Ishikawa (cell line): ENCODE measurements at regions not wholly inside any gene's neighbourhood (a gene's known extent, or its start where the extent isn't known, plus 50 kb on each side); places are given as distances from the start of the nearest gene placed in this dataset.

Source experiments
- CEBPB ChIP-seq: IDR thresholded peaks from 2 replicates; pipeline ENCODE4 v1.6.1; 2012
- CREB1 ChIP-seq: IDR thresholded peaks from 2 replicates; pipeline ENCODE4 v1.6.1; 2012; ENCODE audit warnings: low read depth
- EGR1 ChIP-seq: IDR thresholded peaks from 2 replicates; pipeline ENCODE4 v1.6.1; 2012
- EP300 ChIP-seq: IDR thresholded peaks from 2 replicates; pipeline ENCODE4 v1.6.1; 2012; ENCODE audit warnings: borderline replicate concordance
- FOXM1 ChIP-seq: IDR thresholded peaks from 2 replicates; pipeline ENCODE4 v1.6.1; 2012; ENCODE audit warnings: low read depth, borderline replicate concordance
- RAD21 ChIP-seq: IDR thresholded peaks from 2 replicates; pipeline ENCODE4 v1.6.1; 2012; ENCODE audit warnings: low read depth
- TAF1 ChIP-seq: IDR thresholded peaks from 2 replicates; pipeline ENCODE4 v1.6.1; 2012; ENCODE audit warnings: low read depth, mild to moderate bottlenecking
- TCF12 ChIP-seq: IDR thresholded peaks from 2 replicates; pipeline ENCODE4 v1.6.1; 2012; ENCODE audit warnings: low read depth
- TEAD4 ChIP-seq: IDR thresholded peaks from 2 replicates; pipeline ENCODE4 v1.6.1; 2012
- YY1 ChIP-seq: IDR thresholded peaks from 2 replicates; pipeline ENCODE4 v1.6.1; 2012; ENCODE audit warnings: low read depth
- TF ChIP-seq, protein P1 (sequence below): IDR thresholded peaks from 2 replicates; pipeline ENCODE4 v1.6.1; 2012; ENCODE audit warnings: low read depth, mild to moderate bottlenecking
- TF ChIP-seq, protein P2 (sequence below): IDR thresholded peaks from 2 replicates; pipeline ENCODE4 v1.6.1; 2012
- TF ChIP-seq, protein P3 (sequence below): IDR thresholded peaks from 2 replicates; pipeline ENCODE4 v1.6.1; 2012

DNA sequence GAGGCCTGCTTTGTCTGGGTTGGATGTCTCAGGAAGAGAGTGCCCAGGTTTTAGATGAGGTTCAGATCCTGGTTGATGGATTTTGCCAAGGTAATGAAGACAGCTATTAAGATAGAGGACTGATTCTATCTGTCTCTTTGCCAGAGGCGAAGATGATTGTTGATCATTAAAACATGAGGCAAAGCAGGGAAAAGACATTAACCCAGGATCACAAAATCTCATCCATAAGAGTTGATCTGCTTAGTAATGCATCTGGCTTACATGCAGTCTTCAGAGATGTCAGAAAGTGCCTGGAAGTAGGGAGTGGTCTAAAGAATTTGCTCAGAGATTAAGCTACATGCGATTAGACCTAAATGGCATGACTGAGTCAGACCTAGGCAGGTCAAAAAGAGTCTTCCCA lies 229.6 kb upstream of the PLD5 start:
- TF ChIP-seq CEBPB: no peak
- TF ChIP-seq RAD21: no peak
- no peak for TF ChIP-seq EGR1
- TF ChIP-seq CREB1: no peak
- TF ChIP-seq TEAD4: no peak
- TF ChIP-seq, protein P1, sequence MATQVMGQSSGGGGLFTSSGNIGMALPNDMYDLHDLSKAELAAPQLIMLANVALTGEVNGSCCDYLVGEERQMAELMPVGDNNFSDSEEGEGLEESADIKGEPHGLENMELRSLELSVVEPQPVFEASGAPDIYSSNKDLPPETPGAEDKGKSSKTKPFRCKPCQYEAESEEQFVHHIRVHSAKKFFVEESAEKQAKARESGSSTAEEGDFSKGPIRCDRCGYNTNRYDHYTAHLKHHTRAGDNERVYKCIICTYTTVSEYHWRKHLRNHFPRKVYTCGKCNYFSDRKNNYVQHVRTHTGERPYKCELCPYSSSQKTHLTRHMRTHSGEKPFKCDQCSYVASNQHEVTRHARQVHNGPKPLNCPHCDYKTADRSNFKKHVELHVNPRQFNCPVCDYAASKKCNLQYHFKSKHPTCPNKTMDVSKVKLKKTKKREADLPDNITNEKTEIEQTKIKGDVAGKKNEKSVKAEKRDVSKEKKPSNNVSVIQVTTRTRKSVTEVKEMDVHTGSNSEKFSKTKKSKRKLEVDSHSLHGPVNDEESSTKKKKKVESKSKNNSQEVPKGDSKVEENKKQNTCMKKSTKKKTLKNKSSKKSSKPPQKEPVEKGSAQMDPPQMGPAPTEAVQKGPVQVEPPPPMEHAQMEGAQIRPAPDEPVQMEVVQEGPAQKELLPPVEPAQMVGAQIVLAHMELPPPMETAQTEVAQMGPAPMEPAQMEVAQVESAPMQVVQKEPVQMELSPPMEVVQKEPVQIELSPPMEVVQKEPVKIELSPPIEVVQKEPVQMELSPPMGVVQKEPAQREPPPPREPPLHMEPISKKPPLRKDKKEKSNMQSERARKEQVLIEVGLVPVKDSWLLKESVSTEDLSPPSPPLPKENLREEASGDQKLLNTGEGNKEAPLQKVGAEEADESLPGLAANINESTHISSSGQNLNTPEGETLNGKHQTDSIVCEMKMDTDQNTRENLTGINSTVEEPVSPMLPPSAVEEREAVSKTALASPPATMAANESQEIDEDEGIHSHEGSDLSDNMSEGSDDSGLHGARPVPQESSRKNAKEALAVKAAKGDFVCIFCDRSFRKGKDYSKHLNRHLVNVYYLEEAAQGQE: no peak
- TF ChIP-seq YY1: no peak
- TF ChIP-seq, protein P2, sequence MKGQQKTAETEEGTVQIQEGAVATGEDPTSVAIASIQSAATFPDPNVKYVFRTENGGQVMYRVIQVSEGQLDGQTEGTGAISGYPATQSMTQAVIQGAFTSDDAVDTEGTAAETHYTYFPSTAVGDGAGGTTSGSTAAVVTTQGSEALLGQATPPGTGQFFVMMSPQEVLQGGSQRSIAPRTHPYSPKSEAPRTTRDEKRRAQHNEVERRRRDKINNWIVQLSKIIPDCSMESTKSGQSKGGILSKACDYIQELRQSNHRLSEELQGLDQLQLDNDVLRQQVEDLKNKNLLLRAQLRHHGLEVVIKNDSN: no peak
- TF ChIP-seq EP300: no peak
- TF ChIP-seq, protein P3, sequence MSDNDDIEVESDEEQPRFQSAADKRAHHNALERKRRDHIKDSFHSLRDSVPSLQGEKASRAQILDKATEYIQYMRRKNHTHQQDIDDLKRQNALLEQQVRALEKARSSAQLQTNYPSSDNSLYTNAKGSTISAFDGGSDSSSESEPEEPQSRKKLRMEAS: no peak
- TF ChIP-seq TAF1: no peak
- TF ChIP-seq TCF12: no peak
- TF ChIP-seq FOXM1: no peak
